RKO (cell line): ENCODE measurements at regions not wholly inside any gene's neighbourhood (a gene's known extent, or its start where the extent isn't known, plus 50 kb on each side); places are given as distances from the start of the nearest gene placed in this dataset.

Experiments used
- DNase-seq: peaks from one replicate; pipeline ENCODE4 v3.0.0-alpha.2; 2016; ENCODE audit warnings: low spot score

DNA sequence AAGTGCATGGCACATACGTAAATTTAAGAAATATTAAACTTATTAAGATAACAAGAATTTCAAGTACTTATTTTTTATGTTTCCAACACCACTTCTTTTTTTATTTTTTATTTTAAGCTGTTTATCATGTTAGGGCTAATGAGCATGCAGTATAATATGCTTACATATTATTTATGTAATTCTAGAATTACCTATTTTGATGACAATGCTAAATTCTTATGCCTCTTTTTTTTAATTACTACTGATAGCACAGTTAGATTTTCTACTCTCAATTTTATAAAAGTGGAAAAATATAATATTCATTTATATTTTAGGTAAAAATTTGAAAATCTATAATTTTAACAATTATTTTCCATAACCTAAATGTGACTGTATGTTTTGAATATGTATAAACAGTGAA lies 713.0 kb downstream of the MRPL39 start:
- no peak for DNase-seq

- DNase-seq = no peak
Observed at GRCh38 chr21:24890021-24890420, 717.3 kb downstream of the MRPL39 start.

GRCh38 chr21:24881506-24881905 lies 725.8 kb downstream of the MRPL39 start:
- DNase-seq = no peak

DNA sequence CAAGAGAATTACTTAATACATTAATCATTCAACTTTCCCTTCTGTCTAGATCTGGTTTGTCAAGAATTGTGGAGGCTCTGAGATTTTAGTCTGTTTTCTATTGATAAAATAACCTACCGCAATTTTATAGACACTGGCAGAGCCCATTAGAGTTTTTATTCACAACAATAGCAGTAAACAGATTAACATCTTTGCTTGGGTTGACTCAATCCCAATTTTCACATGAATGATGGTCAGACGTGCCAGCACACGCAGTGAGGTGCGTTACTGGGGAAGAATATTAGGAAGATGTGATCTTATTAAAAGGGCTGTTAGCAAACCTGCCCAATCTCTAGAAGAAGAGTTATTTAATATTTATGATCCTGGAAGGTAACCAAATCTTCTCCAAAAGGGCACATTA lies 736.6 kb downstream of the MRPL39 start:
- no peak for DNase-seq

GRCh38 chr21:24869862-24870261 lies 737.4 kb downstream of the MRPL39 start:
- no peak for DNase-seq

GRCh38 chr21:24868117-24868516 lies 739.2 kb downstream of the MRPL39 start:
- no peak for DNase-seq

- DNase-seq = no peak
Observed at GRCh38 chr21:24861471-24861870, 745.8 kb downstream of the MRPL39 start.

DNA sequence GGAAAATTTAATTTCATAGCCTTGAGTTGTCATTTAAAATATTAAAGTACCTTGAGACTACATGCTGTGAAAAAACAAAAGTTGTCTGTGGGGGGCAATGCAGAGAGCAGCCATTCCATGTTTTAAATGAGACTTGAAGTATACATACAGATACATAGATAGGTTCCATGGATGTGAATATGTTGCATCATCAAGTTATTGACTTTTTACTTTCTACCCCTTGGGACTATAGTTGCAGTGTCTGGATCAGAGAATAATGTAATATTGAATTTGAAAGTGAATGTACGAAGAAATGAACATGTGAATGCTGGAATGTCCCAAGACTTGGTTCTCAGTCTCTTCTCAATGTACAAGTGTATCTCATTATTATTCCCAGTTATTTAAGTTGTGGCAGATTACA lies 751.0 kb downstream of the MRPL39 start:
- DNase-seq = no peak

GRCh38 chr21:24852610-24853195 lies 754.6 kb downstream of the MRPL39 start:
- no peak for DNase-seq

GRCh38 chr21:24850121-24850520 lies 757.2 kb downstream of the MRPL39 start:
- DNase-seq = no peak

GRCh38 chr21:24844671-24845070 lies 762.6 kb downstream of the MRPL39 start:
- DNase-seq = no peak

GRCh38 chr21:24840287-24840686 lies 767.0 kb downstream of the MRPL39 start:
- DNase-seq = no peak

DNA sequence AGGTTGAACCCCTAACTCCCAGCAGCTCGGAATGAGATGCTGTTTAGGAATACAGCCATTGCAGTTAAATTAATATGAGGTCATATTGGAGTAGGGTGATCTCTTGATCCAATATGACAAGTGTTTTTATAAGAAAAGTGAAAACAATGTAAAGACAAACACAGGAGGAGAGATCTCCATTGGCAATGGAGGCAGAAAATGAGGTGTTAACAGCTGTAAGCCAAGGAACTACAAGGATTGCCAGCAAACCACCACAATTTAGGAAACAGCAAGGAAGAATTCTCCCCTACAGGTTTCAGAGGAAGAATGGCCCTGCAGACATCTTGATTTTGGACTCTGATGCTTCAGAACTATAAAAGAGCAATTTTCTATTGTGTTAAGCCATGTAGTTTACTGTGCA lies 774.3 kb downstream of the MRPL39 start:
- no peak for DNase-seq

DNA sequence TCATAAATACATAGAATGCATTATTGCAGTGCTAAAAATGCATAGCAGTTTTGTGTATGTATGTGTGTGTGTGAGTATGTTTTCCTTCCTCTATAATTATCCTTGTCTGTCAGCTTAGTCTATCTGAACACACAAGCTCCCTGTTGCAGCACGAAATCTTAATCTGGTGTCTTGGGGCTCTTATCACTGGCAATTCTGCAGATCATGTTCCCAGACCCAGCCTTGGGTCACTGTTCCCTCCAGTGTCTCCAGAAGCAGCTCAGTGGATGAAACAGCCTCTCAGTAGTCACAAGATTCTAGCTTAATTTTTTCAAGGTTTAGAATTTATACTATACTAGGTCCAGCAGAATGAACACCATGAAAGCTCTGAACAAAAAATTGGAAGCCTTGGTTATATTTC lies 777.9 kb downstream of the MRPL39 start:
- no peak for DNase-seq

GRCh38 chr21:24826822-24827221 lies 780.5 kb downstream of the MRPL39 start:
- DNase-seq = no peak

GRCh38 chr21:24825348-24825747 lies 781.9 kb downstream of the MRPL39 start:
- no peak for DNase-seq

DNA sequence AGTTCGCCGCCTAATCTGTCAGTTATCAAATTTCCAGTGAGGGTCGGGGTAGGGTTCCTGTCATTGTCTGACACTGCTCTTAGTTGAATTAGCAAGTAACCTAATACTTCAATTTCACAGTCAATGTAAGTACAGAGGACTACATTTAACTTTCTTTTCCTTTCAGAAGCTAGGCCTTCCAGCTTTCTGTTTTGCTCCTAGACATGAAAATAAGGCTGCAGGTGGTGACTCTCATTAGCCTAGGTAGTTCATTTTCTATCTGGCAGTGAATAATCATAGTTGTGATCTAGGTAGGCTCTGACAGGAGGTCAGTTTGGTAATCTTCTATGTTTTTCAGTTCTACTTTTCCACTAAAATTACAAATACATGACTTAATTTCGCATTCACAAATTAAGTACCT lies 783.1 kb downstream of the MRPL39 start:
- no peak for DNase-seq

GRCh38 chr21:24823247-24823646 lies 784.0 kb downstream of the MRPL39 start:
- no peak for DNase-seq

GRCh38 chr21:24785033-24785432 lies 822.2 kb downstream of the MRPL39 start:
- DNase-seq = no peak

GRCh38 chr21:24781146-24781545 lies 826.1 kb downstream of the MRPL39 start:
- no peak for DNase-seq

DNA sequence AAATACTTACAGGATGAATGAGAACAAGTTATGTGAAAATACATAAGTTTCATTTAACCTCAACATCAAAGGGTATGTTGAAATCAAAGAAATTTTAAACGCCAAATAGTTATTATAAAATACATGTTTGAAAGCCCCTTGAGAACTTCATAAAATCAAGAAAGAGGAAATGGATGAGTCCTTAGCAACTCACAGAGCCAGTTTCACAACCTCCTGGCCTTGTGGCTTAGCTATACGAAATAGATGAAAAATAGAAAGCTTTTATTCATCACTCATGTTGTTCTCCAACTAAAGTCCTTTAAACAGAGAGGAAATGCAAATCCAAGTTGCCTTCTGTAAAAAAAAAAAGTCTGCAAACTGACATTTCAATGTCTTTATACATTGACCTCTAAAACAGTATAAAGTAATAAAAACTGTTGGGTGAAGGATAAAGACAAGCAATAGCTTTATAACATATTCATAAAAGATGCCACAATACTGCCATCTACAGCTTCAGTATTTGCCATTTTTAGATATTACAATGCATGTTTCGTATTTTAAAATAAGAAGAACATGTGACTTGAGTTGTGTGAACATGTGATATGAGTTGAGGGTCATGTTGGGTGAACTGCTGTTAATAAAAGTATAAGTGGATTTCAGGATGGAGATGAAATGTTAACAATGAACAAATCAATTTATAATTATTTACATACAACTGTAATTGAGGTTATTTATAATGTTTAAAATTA lies 847.8 kb downstream of the MRPL39 start:
- peak; percentile 2 for DNase-seq

DNA sequence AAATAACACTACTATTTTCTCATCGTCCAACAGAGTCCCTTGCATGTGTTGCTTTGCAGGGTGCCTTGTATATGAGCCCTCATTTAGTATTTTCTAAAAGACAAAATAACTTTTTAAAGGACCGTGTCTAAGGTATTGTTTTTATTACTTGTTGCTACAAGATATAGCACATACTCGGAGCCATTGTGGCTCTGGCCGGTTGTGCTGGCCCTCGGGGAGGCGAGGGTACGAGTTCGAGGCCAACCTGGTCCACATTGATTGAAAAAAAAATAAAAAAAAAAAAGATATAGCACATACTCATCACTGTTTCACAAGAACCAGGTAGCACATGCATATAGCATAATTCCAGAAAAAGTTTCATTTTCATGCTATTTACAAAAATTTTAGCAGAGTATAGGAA lies 869.2 kb downstream of the MRPL39 start:
- DNase-seq = no peak

GRCh38 chr21:24737296-24737850 lies 869.9 kb downstream of the MRPL39 start:
- DNase-seq = no peak

- DNase-seq = no peak
Observed at GRCh38 chr21:24730661-24731060, 876.6 kb downstream of the MRPL39 start.
